ENCODE measurements at regions not wholly inside any gene's neighbourhood (a gene's known extent, or its start where the extent isn't known, plus 50 kb on each side); places are given as distances from the start of the nearest gene placed in this dataset.

- no peak for DNase-seq (ENCODE audit: extremely low read depth in 1 of 2, low read depth in 1 of 2)
Observed at GRCh38 chr14:104290058-104290667, 151.8 kb downstream of the KIF26A start.

- no peak for DNase-seq (ENCODE audit: extremely low read depth in 1 of 2, low read depth in 1 of 2)
Observed at GRCh38 chr14:104290756-104291122, 152.4 kb downstream of the KIF26A start.

GRCh38 chr14:104291123-104292000 is 153.0 kb downstream of the KIF26A start:
- DNase-seq (ENCODE audit: extremely low read depth in 1 of 2, low read depth in 1 of 2) = no peak

GRCh38 chr14:104292084-104292970 is 153.9 kb downstream of the KIF26A start:
- no peak for DNase-seq (ENCODE audit: extremely low read depth in 1 of 2, low read depth in 1 of 2)

- DNase-seq (ENCODE audit: extremely low read depth in 1 of 2, low read depth in 1 of 2) = no peak
Observed at GRCh38 chr14:104293231-104293841, 154.9 kb downstream of the KIF26A start.

GRCh38 chr14:104293851-104294627 is 155.7 kb downstream of the KIF26A start:
- DNase-seq (ENCODE audit: extremely low read depth in 1 of 2, low read depth in 1 of 2) = no peak

- no peak for DNase-seq (ENCODE audit: extremely low read depth in 1 of 2, low read depth in 1 of 2)
Observed at GRCh38 chr14:104294628-104294982, 156.2 kb downstream of the KIF26A start.

GRCh38 chr14:104294983-104295680 is 156.7 kb downstream of the KIF26A start:
- DNase-seq (ENCODE audit: extremely low read depth in 1 of 2, low read depth in 1 of 2) = no peak

GRCh38 chr14:104295681-104296387 is 157.4 kb downstream of the KIF26A start:
- DNase-seq (ENCODE audit: extremely low read depth in 1 of 2, low read depth in 1 of 2) = no peak

GRCh38 chr14:104296388-104297312 is 158.3 kb downstream of the KIF26A start:
- no peak for DNase-seq (ENCODE audit: extremely low read depth in 1 of 2, low read depth in 1 of 2)

- no peak for DNase-seq (ENCODE audit: extremely low read depth in 1 of 2, low read depth in 1 of 2)
Observed at GRCh38 chr14:104297313-104297704, 158.9 kb downstream of the KIF26A start.

- DNase-seq (ENCODE audit: extremely low read depth in 1 of 2, low read depth in 1 of 2) = no peak
Observed at GRCh38 chr14:104297721-104298401, 159.5 kb downstream of the KIF26A start.

GRCh38 chr14:104298458-104298857 is 160.1 kb downstream of the KIF26A start:
- DNase-seq (ENCODE audit: extremely low read depth in 1 of 2, low read depth in 1 of 2) = no peak

GRCh38 chr14:104299993-104300761 is 161.8 kb downstream of the KIF26A start:
- no peak for DNase-seq (ENCODE audit: extremely low read depth in 1 of 2, low read depth in 1 of 2)

- no peak for DNase-seq (ENCODE audit: extremely low read depth in 1 of 2, low read depth in 1 of 2)
Observed at GRCh38 chr14:104301731-104302460, 163.5 kb downstream of the KIF26A start.

- DNase-seq (ENCODE audit: extremely low read depth in 1 of 2, low read depth in 1 of 2) = no peak
Observed at GRCh38 chr14:104302794-104303405, 164.5 kb downstream of the KIF26A start.
